ENCODE measurements at regions not wholly inside any gene's neighbourhood (a gene's known extent, or its start where the extent isn't known, plus 50 kb on each side); places are given as distances from the start of the nearest gene placed in this dataset.

DNA sequence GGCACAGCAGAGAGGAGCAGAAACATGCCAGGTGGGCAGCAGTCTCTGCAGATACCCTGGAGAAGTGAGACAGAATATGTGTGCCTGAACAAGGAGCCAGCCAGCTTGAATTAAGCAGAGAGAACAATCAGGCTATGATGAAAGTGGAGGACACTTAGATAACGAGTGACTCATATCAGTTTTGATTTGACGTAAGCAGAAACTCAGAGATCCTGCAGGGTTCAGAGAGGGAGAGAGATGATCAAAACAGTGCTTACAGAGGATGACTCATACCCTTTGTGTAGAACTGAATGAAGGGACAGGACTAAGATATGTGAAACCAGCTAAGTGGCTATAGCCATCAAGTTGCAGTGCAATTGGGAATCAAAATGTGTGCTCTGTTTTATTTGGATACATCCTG is 300.7 kb downstream of the TENT5A start:
- Histone ChIP-seq H3K79me1 (ENCODE audit: low read depth, low read length) (no peaks in the 10 kb centered on the region), H3K23me2 (ENCODE audit: low read depth, low read length) (no peaks in the 10 kb centered on the region), H3K56ac (replicated peaks; ENCODE audit: insufficient read length, low read depth, low read length) (no peak overlapping the region), H2BK20ac (ENCODE audit: low read length) (no peak overlapping the region), H3K14ac (ENCODE audit: insufficient read length) (no peak overlapping the region), H3K4me1 (replicated peaks in 1 of 4; ENCODE audit: control insufficient read depth in 3 of 4, insufficient read depth in 4 of 4, low read length in 3 of 4) (peaks cover 0 to 4% (median 2%) of the 10 kb centered on the region in 4 experiments; a peak in 2 of 7 replicates), H3K4me2 (ENCODE audit: insufficient read depth in 1 of 2, low read depth in 2 of 2, low read length in 2 of 2) (no peak overlapping the region), H3K36me3 (ENCODE audit: control insufficient read depth in 2 of 4, insufficient read depth in 4 of 4, low read length in 3 of 4) (no peaks in the 10 kb centered on the region), H3K9me3 (ENCODE audit: insufficient read depth in 2 of 2, low read depth in 1 of 2, low read length in 1 of 2) (no peaks in the 10 kb centered on the region), H3K4me3 (ENCODE audit: extremely low read depth in 1 of 4, insufficient read depth in 2 of 4, low read depth in 3 of 4, low read length in 4 of 4) (no peak overlapping the region), H2AK5ac (ENCODE audit: low read depth, low read length) (no peak overlapping the region), H3K18ac (ENCODE audit: extremely low read depth, low read length) (no peak overlapping the region), H4K20me1 (replicated peaks in 1 of 2; ENCODE audit: control insufficient read depth in 1 of 2, insufficient read depth in 2 of 2, low read length in 2 of 2) (no peaks in the 10 kb centered on the region), H3K23ac (ENCODE audit: insufficient read length) (no peak overlapping the region), H2BK12ac (ENCODE audit: low read depth, low read length) (peak overlapping the region; percentile 60; the same call in 1 of the 2 replicates), H2BK120ac (replicated peaks; ENCODE audit: low read depth, low read length) (no peak overlapping the region), H2BK5ac (ENCODE audit: low read depth, low read length) (no peak overlapping the region), H3K79me2 (ENCODE audit: control insufficient read depth in 1 of 2, insufficient read depth in 2 of 2, low read length in 2 of 2) (no peaks in the 10 kb centered on the region; a peak in 1 of 4 replicates), H3K4ac (replicated peaks; ENCODE audit: insufficient read length, low read depth, low read length) (no peak overlapping the region), H2AFZ (ENCODE audit: low read length) (no peak overlapping the region; the same call in 1 of the 2 replicates), H3K27me3 (replicated peaks in 1 of 4; ENCODE audit: control insufficient read depth in 3 of 4, extremely low read depth in 1 of 4, insufficient read depth in 3 of 4, low read length in 3 of 4) (no peaks in the 10 kb centered on the region), H4K5ac (ENCODE audit: insufficient read length, low read depth, low read length) (no peak overlapping the region), H3K27ac (ENCODE audit: low read depth, low read length) (no peak overlapping the region), H4K91ac (replicated peaks; ENCODE audit: insufficient read length, low read length) (no peak overlapping the region), H4K8ac (ENCODE audit: extremely low read depth, insufficient read depth, low read length) (no peak overlapping the region; the same call in 1 of the 2 replicates), H2BK15ac (ENCODE audit: low read length) (no peak overlapping the region), H3K9ac (replicated peaks in 1 of 4; ENCODE audit: extremely low read depth in 1 of 4, low read depth in 3 of 4, low read length in 3 of 4) (no peak overlapping the region)
- TF ChIP-seq EGR1 (IDR thresholded peaks at IDR 0.05; ENCODE audit: borderline replicate concordance, low read depth, low read length), result no peak
- 0 out of 2 replicates have a peak, but pooled peaks have one; percentile 64 for TF ChIP-seq JUND (IDR thresholded peaks at IDR 0.05; ENCODE audit: low read length)
- FAIRE-seq (no peak), DNase-seq (ENCODE audit: low read depth in 1 of 2, low spot score in 2 of 2) (no peak)
- ChIA-PET POLR2A (ENCODE audit: partially characterized antibody) (no interaction called here), CTCF (ENCODE audit: partially characterized antibody) (interaction anchor here (1.0 kb wide), 2 partner anchors 14 to 59 kb away, joined by 3 read pairs; no protein-coding TSS in a partner anchor)
- 97% methylated on average over 2 of the region's 2 CpGs; no CpG with 5 or more reads in 1 of the 2 experiments for WGBS, 2 experiments (ENCODE audit: extremely low coverage in 1 of 2, insufficient coverage in 1 of 2, insufficient read length in 1 of 2, insufficient replicate concordance in 2 of 2, low coverage in 1 of 2, low lambda C conversion rate in 2 of 2, missing lambda C conversion rate in 1 of 2)

Measured in H1 (cell line).